ENCODE measurements at regions not wholly inside any gene's neighbourhood (a gene's known extent, or its start where the extent isn't known, plus 50 kb on each side); places are given as distances from the start of the nearest gene placed in this dataset.

DNA sequence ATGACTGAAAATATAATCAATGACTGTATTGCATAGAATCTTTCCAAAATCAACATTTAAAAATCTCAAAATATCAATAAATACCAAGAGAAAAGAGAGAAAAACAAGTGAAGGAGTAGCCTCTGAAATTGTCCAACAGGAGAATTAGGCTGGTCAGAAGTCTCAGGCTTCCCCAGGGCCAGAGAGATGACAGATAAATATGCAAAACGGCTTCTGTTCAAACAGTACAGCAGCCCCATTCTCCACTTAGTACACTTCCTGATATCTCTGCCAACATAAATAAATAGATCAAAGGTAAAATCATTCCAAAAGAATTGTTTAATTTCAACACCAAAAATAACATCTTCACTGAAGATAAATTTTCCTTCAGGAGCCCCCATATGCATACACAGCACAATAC, 204.7 kb upstream of the GABRA2 start:
- in situ Hi-C loops (cut with MboI) (no loop called here), intact Hi-C loops (cut with micrococcal nuclease) (no loop called here)
- Histone ChIP-seq H3K27ac (ENCODE audit: extremely low read depth, low read depth, low read length) (no peak overlapping the region), H3K4me2 (ENCODE audit: insufficient read depth, low read length) (no peak overlapping the region), H3K9ac (ENCODE audit: insufficient read depth in 1 of 2, low read depth in 2 of 2, low read length in 2 of 2) (no peak overlapping the region), H2AFZ (ENCODE audit: low read depth, low read length) (no peak overlapping the region), H3K36me3 (ENCODE audit: control insufficient read depth, insufficient read depth, low read length) (no peaks in the 10 kb centered on the region), H3K79me2 (ENCODE audit: control insufficient read depth, insufficient read depth, low read length) (no peaks in the 10 kb centered on the region), H3K4me3 (no peak overlapping the region), H4K20me1 (replicated peaks; ENCODE audit: control insufficient read depth, insufficient read depth, low read length) (no peaks in the 10 kb centered on the region), H3K4me1 (replicated peaks in 1 of 2; ENCODE audit: control insufficient read depth in 2 of 2, insufficient read depth in 2 of 2, low read length in 2 of 2) (no peaks in the 10 kb centered on the region), H3K27me3 (ENCODE audit: control insufficient read depth in 2 of 2, insufficient read depth in 2 of 2, low read length in 2 of 2) (no peaks in the 10 kb centered on the region), H3K9me1 (ENCODE audit: control insufficient read depth, insufficient read depth, low read length) (no peaks in the 10 kb centered on the region), H3K9me3 (replicated peaks; ENCODE audit: control insufficient read depth, insufficient read depth, low read depth, low read length) (no peaks in the 10 kb centered on the region)
- ATAC-seq (no peak), DNase-seq (ENCODE audit: extremely low read depth in 1 of 4, low spot score in 3 of 4) (no peak), FAIRE-seq (no peak)
- ChIA-PET CTCF (ENCODE audit: low intra/inter-chr PET ratio) (no interaction called here), POLR2A (no interaction called here)
- no peak for TF ChIP-seq SLC30A9 (CRISPR knock-in tag; IDR thresholded peaks at IDR 0.05)
- no peak for TF ChIP-seq ZNF274 (IDR thresholded peaks at IDR 0.05; ENCODE audit: borderline replicate concordance, low read depth, low read length)
- BruUV-seq (replicated peaks) = no TSS peak
- WGBS (ENCODE audit: insufficient coverage, low coverage, missing lambda C conversion rate) = 0% methylated on average over 1 of the region's 1 CpG

DNA sequence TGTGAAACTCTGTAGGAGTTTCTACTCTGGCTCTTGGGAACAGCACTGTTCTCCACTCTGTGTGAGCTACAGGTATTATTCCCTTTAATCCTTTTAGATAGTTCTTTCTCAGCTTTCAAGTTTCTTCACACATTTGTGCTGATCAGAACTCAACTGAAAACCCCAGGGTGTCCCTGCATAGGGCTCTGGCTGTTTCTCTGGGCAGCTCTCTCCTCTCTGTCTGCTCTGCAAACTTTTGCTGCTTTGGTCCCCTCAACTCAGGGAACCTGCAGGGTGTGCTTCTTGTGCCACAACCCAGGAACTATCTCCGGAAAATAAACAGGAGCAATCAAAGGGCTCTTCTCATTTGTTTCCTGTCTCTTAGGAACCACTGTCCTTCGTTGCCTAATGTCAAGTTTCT, 196.6 kb upstream of the GABRA2 start:
- Histone ChIP-seq H3K4me1 (replicated peaks in 1 of 2; ENCODE audit: control insufficient read depth in 2 of 2, insufficient read depth in 2 of 2, low read length in 2 of 2) (no peaks in the 10 kb centered on the region), H3K9ac (ENCODE audit: insufficient read depth in 1 of 2, low read depth in 2 of 2, low read length in 2 of 2) (no peak overlapping the region), H3K4me3 (no peak overlapping the region), H3K79me2 (ENCODE audit: control insufficient read depth, insufficient read depth, low read length) (no peaks in the 10 kb centered on the region), H3K4me2 (ENCODE audit: insufficient read depth, low read length) (no peak overlapping the region), H3K9me3 (replicated peaks; ENCODE audit: control insufficient read depth, insufficient read depth, low read depth, low read length) (no peaks in the 10 kb centered on the region), H3K27me3 (ENCODE audit: control insufficient read depth in 2 of 2, insufficient read depth in 2 of 2, low read length in 2 of 2) (no peaks in the 10 kb centered on the region), H3K36me3 (ENCODE audit: control insufficient read depth, insufficient read depth, low read length) (no peaks in the 10 kb centered on the region), H3K27ac (ENCODE audit: extremely low read depth, low read depth, low read length) (no peak overlapping the region), H2AFZ (ENCODE audit: low read depth, low read length) (no peak overlapping the region), H4K20me1 (replicated peaks; ENCODE audit: control insufficient read depth, insufficient read depth, low read length) (no peaks in the 10 kb centered on the region), H3K9me1 (ENCODE audit: control insufficient read depth, insufficient read depth, low read length) (no peaks in the 10 kb centered on the region)
- FAIRE-seq = no peak
- no peak for DNase-seq (ENCODE audit: extremely low read depth in 1 of 4, low spot score in 3 of 4)
- ChIA-PET POLR2A (no interaction called here), CTCF (ENCODE audit: low intra/inter-chr PET ratio) (no interaction called here)
- intact Hi-C loops (cut with micrococcal nuclease) = no loop called here
- in situ Hi-C loops (cut with MboI) = no loop called here
- ATAC-seq = no peak
- no TSS peak for BruUV-seq (replicated peaks)
- WGBS (ENCODE audit: insufficient coverage, low coverage, missing lambda C conversion rate) = 7% methylated on average over 2 of the region's 2 CpGs
- TF ChIP-seq, protein P1, sequence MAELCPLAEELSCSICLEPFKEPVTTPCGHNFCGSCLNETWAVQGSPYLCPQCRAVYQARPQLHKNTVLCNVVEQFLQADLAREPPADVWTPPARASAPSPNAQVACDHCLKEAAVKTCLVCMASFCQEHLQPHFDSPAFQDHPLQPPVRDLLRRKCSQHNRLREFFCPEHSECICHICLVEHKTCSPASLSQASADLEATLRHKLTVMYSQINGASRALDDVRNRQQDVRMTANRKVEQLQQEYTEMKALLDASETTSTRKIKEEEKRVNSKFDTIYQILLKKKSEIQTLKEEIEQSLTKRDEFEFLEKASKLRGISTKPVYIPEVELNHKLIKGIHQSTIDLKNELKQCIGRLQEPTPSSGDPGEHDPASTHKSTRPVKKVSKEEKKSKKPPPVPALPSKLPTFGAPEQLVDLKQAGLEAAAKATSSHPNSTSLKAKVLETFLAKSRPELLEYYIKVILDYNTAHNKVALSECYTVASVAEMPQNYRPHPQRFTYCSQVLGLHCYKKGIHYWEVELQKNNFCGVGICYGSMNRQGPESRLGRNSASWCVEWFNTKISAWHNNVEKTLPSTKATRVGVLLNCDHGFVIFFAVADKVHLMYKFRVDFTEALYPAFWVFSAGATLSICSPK (IDR thresholded peaks at IDR 0.05; ENCODE audit: borderline replicate concordance) = no peak
- TF ChIP-seq, protein P2, sequence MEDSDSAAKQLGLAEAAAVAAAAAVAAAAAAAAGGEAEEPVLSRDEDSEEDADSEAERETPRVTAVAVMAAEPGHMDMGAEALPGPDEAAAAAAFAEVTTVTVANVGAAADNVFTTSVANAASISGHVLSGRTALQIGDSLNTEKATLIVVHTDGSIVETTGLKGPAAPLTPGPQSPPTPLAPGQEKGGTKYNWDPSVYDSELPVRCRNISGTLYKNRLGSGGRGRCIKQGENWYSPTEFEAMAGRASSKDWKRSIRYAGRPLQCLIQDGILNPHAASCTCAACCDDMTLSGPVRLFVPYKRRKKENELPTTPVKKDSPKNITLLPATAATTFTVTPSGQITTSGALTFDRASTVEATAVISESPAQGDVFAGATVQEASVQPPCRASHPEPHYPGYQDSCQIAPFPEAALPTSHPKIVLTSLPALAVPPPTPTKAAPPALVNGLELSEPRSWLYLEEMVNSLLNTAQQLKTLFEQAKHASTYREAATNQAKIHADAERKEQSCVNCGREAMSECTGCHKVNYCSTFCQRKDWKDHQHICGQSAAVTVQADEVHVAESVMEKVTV (CRISPR knock-in tag; IDR thresholded peaks at IDR 0.05) = no peak
- TF ChIP-seq, protein P3, sequence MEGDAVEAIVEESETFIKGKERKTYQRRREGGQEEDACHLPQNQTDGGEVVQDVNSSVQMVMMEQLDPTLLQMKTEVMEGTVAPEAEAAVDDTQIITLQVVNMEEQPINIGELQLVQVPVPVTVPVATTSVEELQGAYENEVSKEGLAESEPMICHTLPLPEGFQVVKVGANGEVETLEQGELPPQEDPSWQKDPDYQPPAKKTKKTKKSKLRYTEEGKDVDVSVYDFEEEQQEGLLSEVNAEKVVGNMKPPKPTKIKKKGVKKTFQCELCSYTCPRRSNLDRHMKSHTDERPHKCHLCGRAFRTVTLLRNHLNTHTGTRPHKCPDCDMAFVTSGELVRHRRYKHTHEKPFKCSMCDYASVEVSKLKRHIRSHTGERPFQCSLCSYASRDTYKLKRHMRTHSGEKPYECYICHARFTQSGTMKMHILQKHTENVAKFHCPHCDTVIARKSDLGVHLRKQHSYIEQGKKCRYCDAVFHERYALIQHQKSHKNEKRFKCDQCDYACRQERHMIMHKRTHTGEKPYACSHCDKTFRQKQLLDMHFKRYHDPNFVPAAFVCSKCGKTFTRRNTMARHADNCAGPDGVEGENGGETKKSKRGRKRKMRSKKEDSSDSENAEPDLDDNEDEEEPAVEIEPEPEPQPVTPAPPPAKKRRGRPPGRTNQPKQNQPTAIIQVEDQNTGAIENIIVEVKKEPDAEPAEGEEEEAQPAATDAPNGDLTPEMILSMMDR (IDR thresholded peaks at IDR 0.05 in 2 of 3, conservative IDR thresholded peaks at IDR 0.05 in 1 of 3; ENCODE audit: insufficient read depth in 2 of 3, low read depth in 1 of 3, low read length in 3 of 3) = no peak
- TF ChIP-seq PYGO2 (tag; IDR thresholded peaks at IDR 0.05) (no peak), MAZ (CRISPR knock-in tag; conservative IDR thresholded peaks at IDR 0.05 in 1 of 2, IDR thresholded peaks at IDR 0.05 in 1 of 2) (no peak)
- TF ChIP-seq, protein P4, sequence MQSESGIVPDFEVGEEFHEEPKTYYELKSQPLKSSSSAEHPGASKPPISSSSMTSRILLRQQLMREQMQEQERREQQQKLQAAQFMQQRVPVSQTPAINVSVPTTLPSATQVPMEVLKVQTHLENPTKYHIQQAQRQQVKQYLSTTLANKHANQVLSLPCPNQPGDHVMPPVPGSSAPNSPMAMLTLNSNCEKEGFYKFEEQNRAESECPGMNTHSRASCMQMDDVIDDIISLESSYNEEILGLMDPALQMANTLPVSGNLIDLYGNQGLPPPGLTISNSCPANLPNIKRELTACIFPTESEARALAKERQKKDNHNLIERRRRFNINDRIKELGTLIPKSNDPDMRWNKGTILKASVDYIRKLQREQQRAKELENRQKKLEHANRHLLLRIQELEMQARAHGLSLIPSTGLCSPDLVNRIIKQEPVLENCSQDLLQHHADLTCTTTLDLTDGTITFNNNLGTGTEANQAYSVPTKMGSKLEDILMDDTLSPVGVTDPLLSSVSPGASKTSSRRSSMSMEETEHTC (IDR thresholded peaks at IDR 0.05) = no peak
